ENCODE measurements at regions not wholly inside any gene's neighbourhood (a gene's known extent, or its start where the extent isn't known, plus 50 kb on each side); places are given as distances from the start of the nearest gene placed in this dataset.

GRCh38 chr1:103180660-103181059, 72.3 kb upstream of the COL11A1 start:
- DNase-seq (ENCODE audit: extremely low spot score, insufficient read length, low read depth) = no peak
- FAIRE-seq = no peak

GRCh38 chr1:103177108-103177775, 68.9 kb upstream of the COL11A1 start:
- DNase-seq (ENCODE audit: extremely low spot score, insufficient read length, low read depth) = no peak
- no peak for FAIRE-seq

GRCh38 chr1:103171041-103171590, 62.8 kb upstream of the COL11A1 start:
- FAIRE-seq (no peak), DNase-seq (ENCODE audit: extremely low spot score, insufficient read length, low read depth) (no peak)

- FAIRE-seq (no peak), DNase-seq (ENCODE audit: extremely low spot score, insufficient read length, low read depth) (no peak)
Measured at GRCh38 chr1:103170609-103171008, 62.3 kb upstream of the COL11A1 start.

- no peak for FAIRE-seq
Measured at GRCh38 chr1:103162360-103162759, 54.0 kb upstream of the COL11A1 start.

GRCh38 chr1:103160281-103160680, 52.0 kb upstream of the COL11A1 start:
- no peak for DNase-seq (ENCODE audit: extremely low spot score, insufficient read length, low read depth)
- FAIRE-seq = no peak

More at GRCh38 chr1:103162360-103162759, 54.0 kb upstream of the COL11A1 start:
- DNase-seq (ENCODE audit: extremely low spot score, insufficient read length, low read depth) = no peak
